Vagina (tissue), 2 donors: ENCODE measurements at regions not wholly inside any gene's neighbourhood (a gene's known extent, or its start where the extent isn't known, plus 50 kb on each side); places are given as distances from the start of the nearest gene placed in this dataset.

Experiments
- CTCF ChIP-seq, 3 experiments: fragments of 450-650 bp in 2 of 3; fragments of 200-600 bp in 1 of 3; sonication (generic) in 1 of 3; IDR thresholded peaks; one replicate each; pipeline ENCODE4 v1.5.1; 2017 to 2019; ENCODE audit warnings: antibody characterized with exemption in 3 of 3, mild to moderate bottlenecking in 2 of 3, moderate library complexity in 2 of 3
- POLR2A ChIP-seq, 2 donors: fragments of 450-650 bp; IDR thresholded peaks; one replicate each; pipeline ENCODE4 v1.6.1; 2017; ENCODE audit warnings: antibody characterized with exemption in 2 of 2, mild to moderate bottlenecking in 2 of 2, moderate library complexity in 2 of 2
- POLR2AphosphoS5 ChIP-seq, 2 donors: sonication (generic); formaldehyde crosslinking; IDR thresholded peaks; one replicate each; pipeline ENCODE4 v1.9.0; 2017; ENCODE audit warnings: antibody characterized with exemption in 2 of 2, mild to moderate bottlenecking in 2 of 2, low read depth in 1 of 2; ENCODE audit not compliant: insufficient read depth in 1 of 2

GRCh38 chr1:166271151-166271538 is 104.3 kb upstream of the FAM78B start:
- TF ChIP-seq CTCF (IDR thresholded peaks at IDR 0.05) = no peak
- TF ChIP-seq POLR2A (IDR thresholded peaks at IDR 0.05) = no peak
- TF ChIP-seq POLR2AphosphoS5 (IDR thresholded peaks at IDR 0.05; ENCODE audit: insufficient read depth in 1 of 2, low read depth in 1 of 2) = no peak
